Spleen (tissue), 11 donors: ENCODE measurements at regions not wholly inside any gene's neighbourhood (a gene's known extent, or its start where the extent isn't known, plus 50 kb on each side); places are given as distances from the start of the nearest gene placed in this dataset.

Experiments used
- DNase-seq: peaks from one replicate; pipeline ENCODE4 v3.0.0-alpha.2; 2020
- H3K27ac ChIP-seq, 8 donors: fragments of 200-600 bp; sonication (generic) in 7 of 8; 1 replicate in 4 of 8; 2 replicates in 4 of 8; pipeline versions ENCODE4 v1.5.0 to v1.8.0; 2016 to 2021; ENCODE audit warnings: inconsistent platforms in 4 of 8, mild to moderate bottlenecking in 4 of 8, moderate library complexity in 1 of 8
- H3K27me3 ChIP-seq, 7 donors: fragments of 200-600 bp; sonication (generic) in 6 of 7; replicated peaks in 1 of 7; 1 replicate in 4 of 7; 2 replicates in 3 of 7; pipeline versions ENCODE4 v1.5.0 to v1.8.0; 2016 to 2021; ENCODE audit warnings: inconsistent platforms in 3 of 7, mild to moderate bottlenecking in 1 of 7
- H3K36me3 ChIP-seq, 6 donors: fragments of 200-600 bp; sonication (generic) in 5 of 6; 1 replicate in 4 of 6; 2 replicates in 2 of 6; pipeline versions ENCODE4 v1.5.0 to v1.8.0; 2016 to 2021; ENCODE audit warnings: inconsistent platforms in 2 of 6
- H3K4me1 ChIP-seq, 6 donors: fragments of 200-600 bp; sonication (generic) in 5 of 6; 1 replicate in 3 of 6; 2 replicates in 3 of 6; pipeline versions ENCODE4 v1.5.0 to v1.8.0; 2016 to 2021; ENCODE audit warnings: inconsistent platforms in 3 of 6
- H3K4me3 ChIP-seq, 8 donors: fragments of 200-600 bp; sonication (generic) in 7 of 8; 1 replicate in 4 of 8; 2 replicates in 4 of 8; pipeline versions ENCODE4 v1.5.0 to v1.8.0; 2016 to 2021; ENCODE audit warnings: inconsistent platforms in 4 of 8, mild to moderate bottlenecking in 4 of 8, moderate library complexity in 2 of 8
- H3K9me3 ChIP-seq, 8 donors: fragments of 200-600 bp; sonication (generic) in 7 of 8; 1 replicate in 4 of 8; 2 replicates in 4 of 8; pipeline versions ENCODE4 v1.5.0 to v1.8.0; 2016 to 2021; ENCODE audit warnings: inconsistent platforms in 4 of 8
- POLR2A ChIP-seq, 3 donors: fragments of 450-650 bp; IDR thresholded peaks; one replicate each; pipeline ENCODE4 v1.5.1; 2017; ENCODE audit warnings: antibody characterized with exemption in 3 of 3, mild to moderate bottlenecking in 1 of 3
- POLR2AphosphoS5 ChIP-seq, 3 donors: sonication (generic); formaldehyde crosslinking; IDR thresholded peaks; one replicate each; pipeline ENCODE4 v1.5.1; 2017; ENCODE audit warnings: antibody characterized with exemption in 3 of 3
- WGBS, 5 donors: extraction: QIAGEN DNeasy Blood & Tissue Kit in 3 of 5; methylation state at CpG; one replicate each; pipeline versions ENCODE4 v1.1.5 to v1.1.7; 2013 to 2018; 5-methylcytosine and 5-hydroxymethylcytosine counted together
- intact Hi-C: fragments of 100-400 bp; cut with DNase I; formaldehyde crosslinking; loops from one replicate; pipeline ENCODE4 v1.15.0; 2023; ENCODE audit warnings: low total_unique reads
- TF ChIP-seq, protein P1 (sequence below), 11 experiments: fragments of 200-600 bp in 7 of 11; fragments of 450-650 bp in 4 of 11; sonication (generic) in 4 of 11; IDR thresholded peaks in 8 of 11; conservative IDR thresholded peaks in 3 of 11; 1 replicate in 7 of 11; 2 replicates in 4 of 11; pipeline versions ENCODE4 v1.4.0 to v1.8.0; 2016 to 2021; ENCODE audit warnings: antibody characterized with exemption in 11 of 11, inconsistent platforms in 4 of 11, mild to moderate bottlenecking in 1 of 11
- donor health status: healthy with polysubstance abuse.
- donor health status: DM: no; HTN: no; CAD: no; lungs with moderate emphysema.
- donor health status: DM: no; HTN: no; CAD: no.
- donor health status: Bipolar disorder and iron deficiency.
- donor health status: healthy.
- donor health status: DM: no; HTN: no; CAD: no.
- donor health status: DM: yes; HTN: yes; CAD: no.

DNA sequence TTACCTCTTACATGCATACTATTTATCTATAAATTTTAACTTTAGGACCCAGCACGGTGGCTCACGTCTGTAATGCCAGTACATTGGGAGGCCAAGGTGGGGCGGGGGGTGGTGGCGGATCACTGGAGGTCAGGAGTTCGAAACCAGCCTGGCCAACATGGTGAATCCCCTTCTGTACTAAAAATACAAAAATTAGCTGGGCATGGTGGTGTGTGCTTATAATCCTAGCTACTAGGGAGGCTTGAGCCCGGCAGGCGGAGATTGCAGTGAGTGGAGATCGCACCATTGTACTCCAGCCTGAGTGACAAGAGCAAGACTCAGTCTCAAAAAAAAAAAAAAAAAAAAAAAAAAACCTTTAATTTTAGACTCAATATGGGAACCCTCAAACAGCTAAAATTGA lies 1582.6 kb upstream of the NUDT12 start:
- Histone ChIP-seq H3K4me3 (no peak overlapping the region), H3K27me3 (no peaks in the 10 kb centered on the region), H3K9me3 (no peaks in the 10 kb centered on the region), H3K4me1 (no peaks in the 10 kb centered on the region), H3K36me3 (no peaks in the 10 kb centered on the region), H3K27ac (no peak overlapping the region)
- WGBS, 5 donors: 87 to 97% (median 93%) methylated on average over 8 of the region's 8 CpGs
- TF ChIP-seq POLR2AphosphoS5 (IDR thresholded peaks at IDR 0.05): no peak
- no peak for TF ChIP-seq POLR2A (IDR thresholded peaks at IDR 0.05)
- no peak for DNase-seq
- intact Hi-C loops: no loop called here

DNA sequence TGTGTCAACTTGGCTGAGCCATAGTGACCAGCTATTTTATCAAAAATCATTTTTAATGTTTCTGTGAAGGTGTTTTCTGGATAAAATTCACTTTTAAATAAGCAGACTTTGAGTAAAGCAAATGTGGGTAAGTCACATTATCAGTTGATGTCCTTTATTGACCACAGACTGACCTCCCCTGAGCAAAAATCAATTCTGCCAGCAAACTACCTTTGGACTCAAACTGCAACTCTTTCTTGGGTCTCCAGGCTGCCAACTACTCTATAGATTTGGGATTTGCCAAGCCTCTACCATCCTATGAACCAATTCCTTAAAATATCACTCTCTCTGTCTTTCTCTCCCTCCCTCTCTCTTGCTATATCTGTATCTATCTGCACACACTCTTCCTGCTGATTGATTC lies 1571.7 kb upstream of the NUDT12 start:
- Histone ChIP-seq H3K27me3 (no peaks in the 10 kb centered on the region), H3K9me3 (peaks cover 0 to 11% (median 0%) of the 10 kb centered on the region in 8 donors), H3K27ac (no peak overlapping the region), H3K4me1 (no peaks in the 10 kb centered on the region), H3K36me3 (no peaks in the 10 kb centered on the region), H3K4me3 (no peak overlapping the region)
- intact Hi-C loops: no loop called here
- TF ChIP-seq, protein P1, sequence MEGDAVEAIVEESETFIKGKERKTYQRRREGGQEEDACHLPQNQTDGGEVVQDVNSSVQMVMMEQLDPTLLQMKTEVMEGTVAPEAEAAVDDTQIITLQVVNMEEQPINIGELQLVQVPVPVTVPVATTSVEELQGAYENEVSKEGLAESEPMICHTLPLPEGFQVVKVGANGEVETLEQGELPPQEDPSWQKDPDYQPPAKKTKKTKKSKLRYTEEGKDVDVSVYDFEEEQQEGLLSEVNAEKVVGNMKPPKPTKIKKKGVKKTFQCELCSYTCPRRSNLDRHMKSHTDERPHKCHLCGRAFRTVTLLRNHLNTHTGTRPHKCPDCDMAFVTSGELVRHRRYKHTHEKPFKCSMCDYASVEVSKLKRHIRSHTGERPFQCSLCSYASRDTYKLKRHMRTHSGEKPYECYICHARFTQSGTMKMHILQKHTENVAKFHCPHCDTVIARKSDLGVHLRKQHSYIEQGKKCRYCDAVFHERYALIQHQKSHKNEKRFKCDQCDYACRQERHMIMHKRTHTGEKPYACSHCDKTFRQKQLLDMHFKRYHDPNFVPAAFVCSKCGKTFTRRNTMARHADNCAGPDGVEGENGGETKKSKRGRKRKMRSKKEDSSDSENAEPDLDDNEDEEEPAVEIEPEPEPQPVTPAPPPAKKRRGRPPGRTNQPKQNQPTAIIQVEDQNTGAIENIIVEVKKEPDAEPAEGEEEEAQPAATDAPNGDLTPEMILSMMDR (IDR thresholded peaks at IDR 0.05 in 8 of 11, conservative IDR thresholded peaks at IDR 0.05 in 3 of 11): no peak
- TF ChIP-seq POLR2AphosphoS5 (IDR thresholded peaks at IDR 0.05) (no peak), POLR2A (IDR thresholded peaks at IDR 0.05) (no peak)
- DNase-seq: no peak

DNA sequence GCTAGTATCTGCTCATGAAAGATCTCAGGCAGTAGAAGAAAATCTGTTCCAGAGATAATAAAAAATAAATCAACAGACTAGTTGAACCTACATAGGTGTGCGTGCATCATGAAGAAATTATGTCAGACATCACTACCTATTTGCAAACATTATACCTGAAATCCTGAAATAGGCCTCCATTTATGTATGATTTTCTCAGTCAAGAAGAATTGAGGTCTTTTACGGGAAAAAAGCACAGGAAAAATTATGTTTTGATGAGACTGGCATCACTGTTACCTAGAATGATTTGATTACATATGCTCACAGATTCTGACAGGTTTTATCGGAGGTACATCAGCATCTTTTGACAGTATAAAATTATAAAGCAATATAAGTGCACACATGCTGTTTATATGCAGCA lies 1570.5 kb upstream of the NUDT12 start:
- H3K36me3 ChIP-seq: no peaks in the 10 kb centered on the region
- DNase-seq: no peak
- TF ChIP-seq POLR2A (IDR thresholded peaks at IDR 0.05): no peak
- TF ChIP-seq, protein P1 (IDR thresholded peaks at IDR 0.05 in 8 of 11, conservative IDR thresholded peaks at IDR 0.05 in 3 of 11): no peak
- no peak for TF ChIP-seq POLR2AphosphoS5 (IDR thresholded peaks at IDR 0.05)
- H3K27me3 ChIP-seq: no peaks in the 10 kb centered on the region
- H3K4me1 ChIP-seq: no peaks in the 10 kb centered on the region
- WGBS, 5 donors: 83 to 95% (median 86%) methylated on average over 3 of the region's 3 CpGs
- intact Hi-C loops: no loop called here
- H3K4me3 ChIP-seq: no peak overlapping the region
- H3K27ac ChIP-seq: no peak overlapping the region
- H3K9me3 ChIP-seq: peaks cover 0 to 11% (median 0%) of the 10 kb centered on the region in 8 donors

GRCh38 chr5:105132581-105132980 lies 1570.0 kb upstream of the NUDT12 start:
- no peak overlapping the region for H3K27ac ChIP-seq
- TF ChIP-seq, protein P1 (IDR thresholded peaks at IDR 0.05 in 8 of 11, conservative IDR thresholded peaks at IDR 0.05 in 3 of 11): no peak
- TF ChIP-seq POLR2AphosphoS5 (IDR thresholded peaks at IDR 0.05) (no peak), POLR2A (IDR thresholded peaks at IDR 0.05) (no peak)
- H3K27me3 ChIP-seq: no peaks in the 10 kb centered on the region
- H3K9me3 ChIP-seq: peaks cover 0 to 11% (median 0%) of the 10 kb centered on the region in 8 donors
- WGBS, 5 donors: 65 to 75% (median 67%) methylated on average over 1 of the region's 1 CpG
- no peaks in the 10 kb centered on the region for H3K4me1 ChIP-seq
- H3K4me3 ChIP-seq: no peak overlapping the region
- DNase-seq: no peak
- intact Hi-C loops: no loop called here
- no peaks in the 10 kb centered on the region for H3K36me3 ChIP-seq

DNA sequence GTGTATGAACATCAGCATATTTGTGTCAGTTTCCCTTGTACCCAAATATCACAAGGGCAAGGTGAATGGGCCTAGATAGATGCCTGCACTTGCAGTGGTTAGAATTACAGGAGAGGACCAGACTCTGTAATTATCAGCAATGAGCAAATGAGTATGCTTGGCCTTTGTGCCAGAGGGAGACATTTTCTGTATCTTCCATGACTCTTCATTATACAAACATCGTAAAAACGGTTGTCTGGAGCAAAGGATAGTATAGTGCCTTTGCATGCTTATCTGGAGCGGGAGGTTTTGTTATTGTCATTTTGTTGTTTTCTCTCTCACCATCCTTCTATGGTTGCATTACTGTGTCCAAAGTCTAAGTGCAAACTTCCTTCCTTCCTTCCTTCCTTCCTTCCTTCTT lies 1568.5 kb upstream of the NUDT12 start:
- Histone ChIP-seq H3K36me3 (no peaks in the 10 kb centered on the region), H3K9me3 (peaks cover 0 to 11% (median 0%) of the 10 kb centered on the region in 8 donors), H3K27ac (no peak overlapping the region), H3K27me3 (no peaks in the 10 kb centered on the region), H3K4me3 (no peak overlapping the region), H3K4me1 (no peaks in the 10 kb centered on the region)
- intact Hi-C loops: no loop called here
- TF ChIP-seq POLR2A (IDR thresholded peaks at IDR 0.05) (no peak), POLR2AphosphoS5 (IDR thresholded peaks at IDR 0.05) (no peak)
- TF ChIP-seq, protein P1 (IDR thresholded peaks at IDR 0.05 in 8 of 11, conservative IDR thresholded peaks at IDR 0.05 in 3 of 11): no peak
- 83 to 95% (median 93%) methylated on average over 3 of the region's 3 CpGs for WGBS, 5 donors
- DNase-seq: no peak
